ENCODE measurements at regions not wholly inside any gene's neighbourhood (a gene's known extent, or its start where the extent isn't known, plus 50 kb on each side); places are given as distances from the start of the nearest gene placed in this dataset.

- no peak for DNase-seq
Measured at GRCh38 chr4:17286752-17287460, 225.0 kb downstream of the QDPR start.

GRCh38 chr4:17285747-17286146 lies 226.1 kb downstream of the QDPR start:
- no peak for DNase-seq

DNA sequence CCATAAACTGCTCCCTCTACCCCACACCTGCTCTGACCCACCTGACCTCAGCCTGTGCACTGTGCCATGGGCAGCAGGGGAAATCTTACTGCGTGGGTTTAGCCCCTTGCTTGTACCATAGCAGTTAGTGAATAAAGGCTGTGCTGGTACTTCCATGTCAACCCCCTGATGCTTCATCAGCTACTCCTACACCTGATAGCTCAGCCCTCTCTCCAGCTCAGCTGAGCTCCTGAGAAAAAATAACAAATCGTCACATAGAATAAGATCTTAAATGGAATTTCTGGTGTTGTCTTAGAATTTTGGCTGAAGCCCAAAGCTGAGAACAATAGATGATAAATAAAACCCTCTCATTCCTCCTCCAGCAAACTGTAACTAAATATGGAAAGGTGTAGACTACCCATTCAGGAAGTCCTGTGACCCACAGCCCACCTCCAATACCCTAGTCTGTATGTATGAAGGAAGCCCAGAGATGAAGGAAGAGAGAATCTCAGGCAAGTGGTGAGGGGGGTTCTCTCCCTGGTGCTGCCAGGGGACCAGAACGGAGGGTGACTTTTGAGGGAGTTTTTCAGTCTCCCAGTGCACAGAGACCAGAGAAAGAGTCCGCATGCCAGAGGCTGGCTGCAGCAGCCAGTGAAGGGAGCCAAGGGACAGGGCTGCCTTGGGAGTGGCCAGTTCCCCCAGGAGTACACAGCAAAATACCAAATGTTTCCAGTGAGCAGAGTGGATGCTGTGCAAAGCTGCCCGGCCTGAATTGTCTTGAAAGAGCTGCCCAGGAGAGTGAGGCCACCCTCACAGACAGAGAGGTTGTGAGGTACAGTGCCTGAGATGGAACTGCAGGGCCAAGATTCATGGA lies 227.3 kb downstream of the QDPR start:
- no peak for DNase-seq

DNA sequence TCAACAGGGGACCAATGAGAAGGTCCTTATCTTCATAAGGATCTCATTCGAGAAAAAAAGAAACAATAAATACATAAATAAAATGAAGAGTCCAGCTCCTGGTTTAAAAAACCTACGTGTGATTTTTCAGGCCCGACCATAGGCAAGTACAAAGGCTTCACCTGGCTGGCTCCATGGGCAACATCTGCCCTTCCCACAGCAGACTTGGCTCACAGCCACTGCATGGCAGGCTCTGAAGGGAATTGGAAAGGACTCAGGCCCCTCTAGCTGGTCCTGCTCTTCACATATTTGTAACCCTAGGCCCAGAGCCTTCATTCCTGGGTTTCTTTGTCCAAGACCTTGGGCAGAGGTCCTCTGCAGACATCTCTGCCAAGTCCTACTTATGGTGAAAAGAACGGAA lies 228.1 kb downstream of the QDPR start:
- no peak for DNase-seq

- DNase-seq, result no peak
Measured at GRCh38 chr4:17283251-17283650, 228.6 kb downstream of the QDPR start.

DNA sequence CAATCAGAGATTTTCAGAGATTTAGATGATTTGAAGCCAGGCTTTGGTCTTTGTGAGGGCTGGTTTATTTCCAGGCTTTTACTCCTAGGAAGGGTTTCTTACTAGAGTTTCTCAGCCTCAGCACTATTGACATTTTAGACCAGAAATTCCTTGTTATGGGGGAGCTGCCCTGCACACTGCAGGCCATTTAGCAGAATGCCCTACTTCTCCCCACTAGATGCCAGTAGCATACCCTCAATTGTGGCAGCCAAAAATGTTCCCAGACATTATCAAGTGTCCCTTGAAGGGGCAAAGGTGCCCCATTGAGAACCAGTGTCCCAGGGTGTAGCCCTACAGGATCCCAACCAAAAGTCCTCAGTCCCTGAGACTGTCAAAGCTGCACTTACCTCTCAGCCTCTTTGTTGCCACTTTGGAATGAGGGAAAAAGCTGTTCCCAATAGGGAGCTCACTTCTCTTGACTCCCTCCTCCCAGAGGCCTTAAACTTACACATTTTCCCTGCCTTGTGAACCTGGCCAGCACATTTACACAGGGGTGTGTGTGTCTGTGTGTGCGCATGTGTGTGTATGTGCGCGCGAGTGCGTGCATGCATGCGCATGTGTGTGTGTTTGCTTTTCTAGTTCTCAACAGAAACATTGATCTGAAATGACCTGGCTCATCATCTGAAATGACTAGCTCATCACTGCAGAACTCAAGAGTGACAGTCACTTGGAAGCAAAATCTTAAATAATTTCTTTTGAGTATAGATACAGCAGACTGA lies 231.4 kb downstream of the QDPR start:
- DNase-seq, result no peak

DNA sequence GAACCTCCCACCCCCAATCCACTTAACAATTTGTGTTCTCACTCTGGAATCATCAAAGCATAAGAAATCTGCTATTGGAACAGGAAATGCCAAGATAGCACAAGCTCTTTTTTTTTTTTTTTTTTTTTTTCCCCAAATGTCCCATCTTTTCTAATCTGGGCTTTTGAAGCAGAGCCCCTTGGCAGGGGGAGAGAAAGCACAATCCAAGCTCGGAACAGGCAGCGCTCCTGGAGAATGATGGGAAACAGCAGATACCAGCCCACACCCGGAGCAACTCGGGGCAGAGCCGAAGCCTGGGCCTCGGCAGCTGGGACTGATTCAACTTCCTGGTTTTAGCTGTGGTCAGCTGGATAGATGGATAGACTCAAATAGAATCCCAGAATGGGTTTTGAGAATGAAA lies 235.1 kb downstream of the QDPR start:
- DNase-seq, result no peak

- no peak for DNase-seq
Measured at GRCh38 chr4:17275836-17276235, 236.1 kb downstream of the QDPR start.

- DNase-seq, result no peak
Measured at GRCh38 chr4:17273047-17273446, 238.8 kb downstream of the QDPR start.

GRCh38 chr4:17272154-17272553 lies 239.7 kb downstream of the QDPR start:
- no peak for DNase-seq

DNA sequence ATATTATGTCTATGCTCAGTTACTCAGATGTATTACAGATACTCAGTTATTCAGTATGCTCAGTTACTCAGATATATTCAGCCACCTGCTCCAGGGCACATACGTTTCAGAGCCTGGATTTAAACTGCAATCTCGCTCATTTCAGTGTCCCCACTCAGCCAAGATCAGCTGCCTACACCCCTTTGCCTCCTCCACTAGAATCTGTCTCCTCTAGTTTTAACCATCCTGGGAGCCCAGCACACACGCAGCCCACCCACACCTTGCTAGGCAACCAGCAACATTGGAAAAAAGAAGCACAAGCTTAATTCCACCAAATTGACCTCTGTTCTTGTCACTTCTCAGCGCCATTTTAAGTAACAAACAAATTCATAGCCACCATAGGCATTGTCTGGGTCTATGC lies 246.2 kb downstream of the QDPR start:
- DNase-seq, result no peak

- no peak for DNase-seq
Measured at GRCh38 chr4:17265139-17265538, 246.8 kb downstream of the QDPR start.

GRCh38 chr4:17260166-17260907 lies 251.6 kb downstream of the QDPR start:
- DNase-seq, result no peak

GRCh38 chr4:17258106-17258505 lies 253.8 kb downstream of the QDPR start:
- DNase-seq, result no peak

- no peak for DNase-seq
Measured at GRCh38 chr4:17252131-17252530, 259.8 kb downstream of the QDPR start.

DNA sequence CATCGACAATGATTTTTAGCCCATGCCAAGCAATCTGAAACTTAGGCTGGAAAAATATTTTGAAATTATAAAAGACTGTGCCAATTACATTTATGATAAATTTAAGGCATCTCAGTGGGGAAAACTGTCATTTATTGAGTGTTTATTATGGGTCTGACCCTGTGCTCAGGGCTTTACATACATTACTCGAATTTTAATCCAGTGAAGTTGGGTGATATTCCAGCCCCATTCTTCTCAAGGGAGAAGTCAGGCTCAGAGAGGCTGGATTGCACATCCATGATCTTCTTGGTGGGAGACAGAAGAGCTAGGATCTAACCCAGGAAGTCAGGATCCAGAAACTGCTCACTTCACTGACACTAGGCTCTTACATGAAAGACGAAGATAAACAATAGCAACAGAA lies 260.8 kb downstream of the QDPR start:
- DNase-seq, result no peak

DNA sequence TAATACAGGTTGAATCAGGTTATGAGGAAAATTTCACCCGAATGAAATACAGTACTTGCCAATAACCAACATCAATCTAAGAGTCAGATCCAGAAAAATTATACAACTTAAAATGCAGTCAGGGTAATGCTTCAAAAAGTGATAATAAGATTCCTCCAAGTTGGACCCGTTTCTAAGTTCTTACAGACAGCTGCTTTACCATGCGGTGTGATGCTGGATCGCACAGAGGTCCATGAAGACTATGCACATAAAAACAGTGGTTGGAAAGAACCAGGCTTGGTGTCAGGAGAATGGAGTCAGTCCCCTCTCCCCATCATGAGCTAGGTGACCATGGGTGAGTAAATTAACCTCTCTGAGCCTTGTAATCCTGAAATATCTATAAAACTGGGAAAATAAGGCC lies 261.3 kb downstream of the QDPR start:
- no peak for DNase-seq

- no peak for DNase-seq
Measured at GRCh38 chr4:17246656-17247055, 265.2 kb downstream of the QDPR start.

DNA sequence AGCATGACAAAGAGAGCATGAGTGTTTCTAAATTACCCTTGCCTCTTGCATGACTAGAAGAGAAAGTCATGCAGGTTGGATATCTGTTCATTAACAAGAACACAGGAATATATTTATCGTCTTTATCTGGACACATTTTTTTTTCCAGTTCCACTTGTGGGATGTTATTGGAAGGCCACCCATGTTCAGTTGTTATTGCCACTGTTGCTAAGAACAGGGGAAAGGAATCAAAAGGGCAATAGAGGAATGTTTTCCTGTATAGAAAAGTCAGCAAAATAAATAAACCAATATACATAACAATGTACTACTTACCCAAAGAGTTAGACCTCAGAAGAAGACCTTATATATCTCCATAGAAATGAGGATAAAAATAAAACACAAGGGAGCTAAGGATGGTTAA lies 270.1 kb downstream of the QDPR start:
- no peak for DNase-seq

DNA sequence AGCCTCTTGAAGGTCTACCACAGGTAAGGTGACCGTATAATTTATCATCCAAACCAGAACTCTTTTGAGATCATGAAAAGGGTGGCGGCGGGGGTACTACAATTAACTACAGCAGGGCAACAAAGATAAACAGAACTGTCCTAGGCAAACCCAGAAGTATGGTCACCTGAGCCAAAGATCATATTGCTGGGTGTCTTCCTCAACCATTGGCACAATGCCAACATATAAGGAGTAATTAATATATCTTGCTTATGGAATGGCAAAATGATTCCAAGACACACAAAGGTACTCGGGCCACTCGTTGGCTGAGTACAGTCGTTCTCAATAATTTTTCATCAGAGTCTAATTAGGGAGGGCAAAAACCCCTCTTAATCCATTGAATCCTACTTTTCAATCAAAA lies 273.3 kb downstream of the QDPR start:
- DNase-seq, result no peak

DNA sequence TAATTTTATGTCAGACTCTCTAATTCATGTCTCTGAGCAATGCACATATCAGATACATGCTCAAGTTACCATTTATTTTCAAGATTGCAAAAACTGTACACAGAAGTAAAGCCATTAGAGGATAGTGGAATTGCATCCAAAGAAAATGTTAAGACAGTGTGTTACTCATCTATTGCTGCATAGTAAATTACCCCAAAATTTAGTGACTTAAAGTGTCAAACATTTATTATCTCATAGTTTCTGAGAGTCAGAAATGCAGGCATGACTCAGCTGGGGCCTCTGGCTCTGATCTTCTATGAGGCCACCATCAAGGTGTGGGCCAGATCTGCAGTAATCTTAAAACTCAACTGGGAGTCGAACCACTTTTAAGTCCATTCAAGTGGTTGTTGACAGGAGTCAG lies 275.2 kb downstream of the QDPR start:
- DNase-seq, result no peak

GRCh38 chr4:17234678-17235077 lies 277.2 kb downstream of the QDPR start:
- no peak for DNase-seq

All from islet precursor cell (in vitro differentiated cells).